H1 (cell line): ENCODE measurements at regions not wholly inside any gene's neighbourhood (a gene's known extent, or its start where the extent isn't known, plus 50 kb on each side); places are given as distances from the start of the nearest gene placed in this dataset.

Experiments
- ZNF274 ChIP-seq: IDR thresholded peaks from 2 replicates; pipeline ENCODE4 v1.7.0; 2012; ENCODE audit warnings: low read length, borderline replicate concordance; ENCODE audit errors: extremely low read depth

DNA sequence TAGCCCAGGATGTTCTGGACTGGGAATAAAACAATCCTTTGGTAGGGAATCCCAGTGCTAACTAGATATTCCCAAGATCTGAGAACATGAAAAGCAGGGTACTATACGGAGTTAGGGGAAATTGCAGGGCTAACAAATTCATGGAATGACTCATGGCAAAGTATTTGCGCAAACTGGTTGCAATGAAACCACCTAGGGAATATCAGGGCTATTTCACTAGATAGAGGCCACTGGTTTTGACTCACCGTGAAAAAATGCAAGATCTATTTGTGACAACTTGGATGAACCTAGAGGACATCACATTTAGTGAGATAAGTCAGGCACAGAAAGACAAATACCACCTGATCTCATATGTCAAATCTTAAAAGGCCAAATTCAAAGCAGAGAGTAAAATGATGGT is 233.3 kb downstream of the MBD2 start (continued):
- no peak for TF ChIP-seq ZNF274
